GM19463 (cell line): ENCODE measurements at regions not wholly inside any gene's neighbourhood (a gene's known extent, or its start where the extent isn't known, plus 50 kb on each side); places are given as distances from the start of the nearest gene placed in this dataset.
A peak's percentile ranks its signal among the peaks of the same experiment; 100 is the strongest.
"Not testable (repeated sequence)": the region's sequence is repeated elsewhere in the genome, so short reads cannot be mapped to it uniquely, and the experiment has no call there.

Experiments used
- ATAC-seq: cut with Tn5 transposase; IDR thresholded peaks from one replicate; pipeline ENCODE4 v1.9.1; 2021; ENCODE audit warnings: mild to moderate bottlenecking, moderate library complexity; ENCODE audit not compliant: unreplicated experiment

GRCh38 chr7:131689662-131690234, 133.3 kb upstream of the PODXL start:
- ATAC-seq: no peak

GRCh38 chr7:131688738-131689661, 132.6 kb upstream of the PODXL start:
- ATAC-seq: no peak

DNA sequence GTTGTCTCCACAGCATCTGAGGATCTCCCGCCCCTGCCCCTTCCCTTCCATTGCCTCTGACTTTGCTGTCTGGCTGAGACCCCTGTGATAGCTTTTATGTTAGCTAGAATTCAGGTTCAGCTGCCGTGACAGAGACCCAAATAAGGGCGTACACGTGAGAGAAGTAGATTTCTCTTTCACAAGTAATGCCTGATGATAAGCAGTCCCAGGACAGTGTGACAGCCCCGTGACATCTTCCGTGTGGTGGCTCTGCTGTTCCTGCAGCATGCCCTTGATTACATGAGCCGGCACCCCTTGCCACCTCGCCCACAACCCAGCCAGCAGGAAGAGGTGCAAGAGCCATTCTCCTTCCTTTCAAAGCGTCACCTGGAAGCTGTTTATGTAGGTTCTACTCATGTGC, 130.9 kb upstream of the PODXL start:
- ATAC-seq: no peak

DNA sequence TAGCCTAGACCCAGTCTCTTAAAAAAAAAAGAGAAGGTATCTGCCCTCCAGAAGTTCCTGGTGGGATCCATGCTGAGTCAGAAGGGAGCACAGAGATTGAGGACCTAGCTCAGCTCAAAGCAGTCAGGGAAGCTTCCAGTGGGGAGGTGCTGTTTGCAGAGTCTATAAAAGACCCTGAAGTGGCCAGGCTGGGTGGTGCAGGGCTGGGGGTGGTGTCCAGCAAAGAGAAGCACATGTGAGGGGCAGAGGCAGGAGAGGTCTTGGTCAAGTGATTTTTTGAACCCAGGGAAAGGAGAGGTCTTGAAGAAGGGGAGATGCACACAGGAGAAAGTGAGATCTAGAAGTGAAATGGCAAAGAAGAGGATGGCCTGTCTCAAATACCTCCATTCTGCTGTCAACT, 130.4 kb upstream of the PODXL start:
- no peak for ATAC-seq

DNA sequence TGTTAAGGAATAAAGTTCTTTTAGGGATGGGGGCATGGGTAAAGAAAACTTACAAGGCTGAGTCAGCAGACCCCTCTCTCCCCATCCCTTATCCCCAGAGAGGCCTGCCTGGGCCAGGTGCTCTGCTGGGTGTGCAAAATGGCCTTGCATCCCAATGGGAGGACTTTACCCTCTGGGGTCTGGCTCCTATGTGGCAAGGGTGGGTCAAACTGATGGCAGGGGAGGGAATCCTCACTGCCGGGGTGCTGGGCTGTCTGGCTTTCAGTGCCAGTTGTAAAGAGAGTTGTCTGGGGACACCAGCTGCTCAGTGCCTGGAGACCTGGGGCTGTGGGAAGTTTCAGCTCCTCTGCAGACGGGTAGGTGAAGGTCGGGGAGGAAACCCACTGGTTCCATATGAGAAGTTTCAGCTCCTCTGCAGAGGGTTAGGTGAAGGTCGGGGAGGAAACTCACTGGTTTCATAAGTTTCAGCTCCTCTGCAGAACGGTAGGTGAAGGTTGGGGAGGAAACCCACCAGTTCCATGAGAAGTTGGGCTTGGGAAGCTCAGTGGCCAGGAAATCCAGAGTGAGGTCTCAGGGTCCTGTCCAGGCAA, 127.2 kb upstream of the PODXL start:
- ATAC-seq: peak; percentile 38

- no peak for ATAC-seq
Observed at GRCh38 chr7:131681961-131682360, 125.5 kb upstream of the PODXL start.

- ATAC-seq: not testable (repeated sequence)
Observed at GRCh38 chr7:131679071-131679470, 122.6 kb upstream of the PODXL start.

DNA sequence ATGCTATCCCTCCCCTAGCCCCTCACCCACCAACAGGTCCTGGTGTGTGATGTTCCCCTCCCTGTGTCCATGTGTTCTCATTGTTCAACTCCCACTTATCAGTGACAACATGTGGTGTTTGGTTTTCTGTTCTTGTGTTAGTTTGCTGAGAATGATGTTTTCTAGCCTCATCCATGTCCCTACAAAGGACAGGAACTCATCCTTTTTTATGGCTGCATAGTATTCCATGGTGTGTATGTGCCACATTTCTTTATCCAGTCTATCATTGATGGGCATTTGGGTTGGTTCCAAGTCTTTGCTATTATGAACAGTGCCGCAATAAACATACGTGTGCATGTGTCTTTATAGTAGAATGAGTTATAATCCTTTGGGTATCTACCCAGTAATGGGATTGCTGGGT, 120.4 kb upstream of the PODXL start:
- ATAC-seq: not testable (repeated sequence)

DNA sequence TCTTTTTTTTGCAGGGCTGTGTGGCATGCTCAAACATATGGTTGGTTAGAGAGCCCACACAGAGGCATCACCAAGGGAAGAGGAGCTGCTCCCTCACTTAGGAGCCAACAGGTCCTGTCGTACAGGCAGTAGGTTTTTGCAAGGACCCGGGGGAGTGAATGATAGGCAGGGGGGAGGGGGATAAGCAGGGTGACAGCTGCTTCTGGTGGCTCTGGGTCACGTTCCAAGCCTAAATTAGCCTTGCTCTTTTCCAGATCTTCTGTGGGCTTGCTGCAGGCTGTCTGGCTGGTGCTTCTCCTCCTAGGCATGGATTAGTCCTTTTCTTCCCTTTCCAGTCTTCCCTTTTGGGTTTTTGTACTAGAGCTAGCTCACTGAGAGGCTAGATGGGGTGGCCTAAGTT, 117.7 kb upstream of the PODXL start:
- no peak for ATAC-seq

DNA sequence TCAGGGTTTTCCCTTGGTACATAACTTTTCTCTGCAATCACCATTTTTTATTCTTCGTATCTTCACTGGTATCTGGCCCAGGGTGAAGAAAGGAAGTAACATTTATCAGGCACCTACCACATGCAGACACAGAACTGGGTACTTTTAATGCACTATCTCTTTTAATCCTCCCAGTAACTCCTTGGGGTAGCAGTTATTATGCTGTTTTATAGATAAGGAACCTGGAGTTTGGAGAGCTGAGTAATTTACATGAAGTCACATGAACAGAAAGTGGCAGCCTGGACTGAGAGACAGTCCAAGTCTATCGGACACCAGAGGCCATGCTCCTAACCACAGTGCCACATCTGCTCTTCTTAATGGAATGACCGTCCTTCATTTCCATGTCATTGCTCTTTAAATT, 117.1 kb upstream of the PODXL start:
- ATAC-seq: no peak

DNA sequence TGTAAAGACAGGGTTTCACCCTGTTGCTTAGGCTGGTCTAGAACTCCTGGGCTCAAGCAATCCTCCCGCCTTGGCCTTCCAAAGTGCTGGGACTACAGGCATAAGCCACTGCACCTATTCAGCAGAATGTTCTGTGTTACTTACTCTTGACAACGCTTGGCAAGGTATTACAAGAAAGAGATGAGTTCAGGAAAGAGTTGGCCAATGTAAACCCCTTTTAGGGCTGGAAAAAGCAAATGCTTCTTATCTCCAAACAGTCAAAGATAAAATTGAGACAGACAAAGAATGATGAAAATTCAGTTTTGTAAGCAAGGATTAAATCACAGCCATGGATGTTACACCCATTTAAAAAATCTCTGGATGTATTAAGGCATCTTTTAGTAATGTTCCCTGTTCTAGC, 114.0 kb upstream of the PODXL start:
- no peak for ATAC-seq

DNA sequence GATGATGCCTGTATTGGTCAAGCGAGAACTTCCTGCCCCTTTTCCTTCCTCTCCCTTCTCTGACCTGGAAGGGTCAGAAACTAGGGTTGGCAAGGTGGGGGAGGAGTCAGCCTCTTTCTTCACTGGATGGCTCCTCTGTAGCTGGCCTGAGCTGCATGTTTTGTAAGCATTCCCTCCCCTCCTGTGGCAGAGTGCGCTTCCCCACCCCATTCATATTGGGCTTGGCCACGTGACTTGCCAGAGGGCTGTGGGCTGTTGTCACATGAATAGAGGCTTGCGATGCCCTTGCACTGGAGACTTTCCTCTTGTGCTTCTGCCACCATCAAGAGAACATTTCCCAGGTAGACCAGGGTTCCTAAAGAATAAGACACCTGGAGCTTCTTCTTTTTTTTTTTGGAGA, 111.3 kb upstream of the PODXL start:
- ATAC-seq: no peak

DNA sequence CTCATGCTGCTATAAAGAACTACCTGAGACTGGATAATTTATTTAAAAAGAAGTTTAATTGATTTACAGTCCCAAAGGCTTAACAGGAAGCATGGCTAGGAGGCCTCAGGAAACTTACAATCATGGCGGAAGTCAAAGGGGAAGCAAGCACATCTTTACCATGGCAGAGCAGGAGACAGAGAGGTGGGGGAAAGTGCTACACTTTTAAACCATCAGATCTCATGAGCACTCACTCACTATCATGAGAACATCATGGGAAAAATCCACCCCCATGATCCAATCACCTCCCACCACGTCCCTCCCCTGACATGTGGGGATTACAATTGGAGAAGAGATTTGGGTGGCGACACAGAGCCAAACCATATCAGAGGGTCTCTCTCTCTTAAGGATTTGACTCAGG, 108.6 kb upstream of the PODXL start:
- no peak for ATAC-seq

- ATAC-seq: no peak
Observed at GRCh38 chr7:131664570-131664969, 108.1 kb upstream of the PODXL start.

- ATAC-seq: not testable (repeated sequence)
Observed at GRCh38 chr7:131662301-131662873, 106.0 kb upstream of the PODXL start.

DNA sequence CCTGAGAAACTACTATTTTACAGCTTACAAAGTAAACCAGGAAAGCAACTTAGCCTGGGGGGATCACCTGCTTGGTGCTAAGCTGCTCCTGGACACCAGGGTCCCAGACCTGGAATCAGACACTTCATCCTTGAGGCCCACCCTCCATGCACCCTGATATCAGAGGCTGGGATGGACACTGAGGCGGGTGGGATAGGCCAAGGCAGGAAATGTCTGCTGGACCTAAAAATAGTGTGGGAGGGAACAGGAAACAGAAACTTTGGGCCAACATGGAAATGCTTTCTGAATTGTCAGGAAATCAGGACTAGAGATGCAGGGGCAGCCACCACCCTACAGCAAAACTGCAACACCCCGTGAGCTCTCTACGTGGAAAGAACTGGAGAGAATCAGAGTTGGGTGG, 101.5 kb upstream of the PODXL start:
- no peak for ATAC-seq

DNA sequence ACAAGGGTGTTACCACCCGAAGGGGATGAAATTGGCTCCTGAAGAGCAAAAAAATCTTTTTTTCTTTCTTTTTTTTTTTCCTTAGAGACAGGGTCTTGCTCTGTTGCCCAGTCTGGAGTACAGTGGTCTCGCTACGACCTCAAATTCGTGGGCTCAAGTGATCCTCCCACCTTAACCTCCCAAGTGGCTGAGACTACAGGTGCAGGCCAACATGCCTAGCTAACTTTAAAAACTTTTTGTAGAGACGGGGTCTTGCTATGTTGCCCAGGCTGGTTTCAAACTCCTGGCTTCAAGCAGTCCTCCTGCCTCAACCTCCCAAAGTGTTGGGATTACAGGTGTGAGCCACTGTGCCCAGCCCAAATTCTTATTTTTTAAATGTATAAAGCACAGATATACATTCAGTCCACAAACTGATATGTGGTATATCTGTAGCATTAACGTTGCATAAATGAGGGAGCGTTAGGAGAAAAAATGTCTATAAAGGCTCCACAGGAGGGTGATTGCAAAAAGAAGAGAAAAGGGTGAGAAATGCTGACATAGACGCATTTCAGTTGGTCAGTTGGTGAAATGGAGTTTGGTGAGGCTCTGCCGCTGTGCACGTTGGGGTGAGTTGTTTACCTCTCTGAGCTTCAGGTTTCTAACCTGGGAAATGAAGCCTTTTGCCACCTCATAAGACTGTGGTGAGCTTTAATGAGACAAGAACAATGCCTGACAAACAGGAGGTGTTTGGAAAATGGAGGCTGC, 100.7 kb upstream of the PODXL start:
- no peak for ATAC-seq

DNA sequence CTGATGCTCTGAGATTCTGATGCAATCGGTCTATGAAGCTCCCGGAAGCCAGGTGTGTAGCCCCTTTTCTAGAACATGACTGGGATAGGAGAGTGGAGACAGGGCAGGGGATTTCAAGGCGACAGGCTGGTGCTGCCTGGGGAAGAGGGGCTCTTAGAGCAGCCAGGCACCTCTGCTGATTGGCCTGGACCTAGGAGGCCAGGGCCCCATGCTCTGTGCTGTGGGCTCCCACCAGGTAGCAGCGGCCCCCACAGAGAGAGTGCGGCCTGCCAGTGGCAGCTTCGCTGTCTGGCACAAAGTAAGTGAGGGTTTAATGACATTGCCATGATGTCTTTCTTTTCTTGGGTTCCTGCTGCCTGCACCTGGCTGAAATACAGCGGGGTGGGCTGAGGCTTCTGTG, 99.4 kb upstream of the PODXL start:
- ATAC-seq: no peak

- no peak for ATAC-seq
Observed at GRCh38 chr7:131655447-131655846, 99.0 kb upstream of the PODXL start.

DNA sequence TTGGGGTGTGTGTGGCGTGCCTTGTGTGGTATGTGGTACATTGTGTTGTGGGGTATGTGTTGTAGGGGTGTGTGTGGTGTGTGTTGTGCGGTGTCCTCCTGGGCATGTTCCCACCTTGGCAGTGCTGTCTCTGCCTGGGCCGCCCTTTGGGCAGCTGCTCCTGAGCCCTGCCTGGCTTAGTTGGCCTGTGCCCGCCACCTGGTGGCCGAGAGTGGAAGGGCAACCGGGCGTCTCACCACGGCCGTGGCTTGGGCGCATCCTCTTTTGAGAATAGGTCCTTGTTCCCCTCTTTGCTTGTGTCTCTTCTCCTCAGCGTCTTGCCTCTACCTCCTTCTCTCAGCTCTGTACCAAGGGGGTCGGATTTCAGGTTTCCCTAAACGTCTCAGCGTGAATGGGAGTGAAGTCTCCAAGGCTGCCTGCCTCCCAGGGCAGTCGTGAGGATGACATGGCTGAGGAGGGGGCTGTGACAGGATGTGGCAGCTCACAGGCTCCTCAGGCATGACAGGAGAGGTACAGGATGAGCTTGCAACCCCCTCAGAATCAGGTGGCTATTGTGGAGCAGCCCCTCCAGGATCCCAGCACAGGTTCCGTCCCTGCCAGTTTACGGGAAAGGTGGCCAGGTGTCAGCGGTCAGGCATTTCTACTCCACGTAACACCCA, 98.4 kb upstream of the PODXL start:
- peak; percentile 93 for ATAC-seq

- ATAC-seq: no peak
Observed at GRCh38 chr7:131654249-131654558, 97.8 kb upstream of the PODXL start.
